Thyroid gland (tissue), 4 donors: ENCODE measurements at regions not wholly inside any gene's neighbourhood (a gene's known extent, or its start where the extent isn't known, plus 50 kb on each side); places are given as distances from the start of the nearest gene placed in this dataset.

Source experiments
- CTCF ChIP-seq, 6 experiments: fragments of 200-600 bp in 3 of 6; fragments of 450-650 bp in 3 of 6; sonication (generic) in 3 of 6; IDR thresholded peaks; one replicate each; pipeline ENCODE4 v1.5.1; 2016 to 2019; ENCODE audit warnings: antibody characterized with exemption in 6 of 6, mild to moderate bottlenecking in 2 of 6, inconsistent platforms in 1 of 6, moderate library complexity in 1 of 6
- POLR2A ChIP-seq, 2 donors: fragments of 450-650 bp; IDR thresholded peaks; one replicate each; pipeline ENCODE4 v1.6.1; 2017; ENCODE audit warnings: antibody characterized with exemption in 2 of 2, mild to moderate bottlenecking in 2 of 2, moderate library complexity in 1 of 2

- no peak for TF ChIP-seq CTCF (IDR thresholded peaks at IDR 0.05)
- TF ChIP-seq POLR2A (IDR thresholded peaks at IDR 0.05), result no peak
These were observed 88.8 kb upstream of the PDE4B start for GRCh38 chr1:65703853-65704252.
